GM23338 (cell line): ENCODE measurements at regions not wholly inside any gene's neighbourhood (a gene's known extent, or its start where the extent isn't known, plus 50 kb on each side); places are given as distances from the start of the nearest gene placed in this dataset.

ENCODE experiments used
- ATAC-seq: fragments of 200-7000 bp; cut with Tn5 transposase; 3 replicates; pipeline ENCODE4 v1.9.1; 2020
- DNase-seq: peaks from one replicate; pipeline ENCODE4 v3.0.0-alpha.2; 2015; ENCODE audit warnings: low spot score
- H2AFZ ChIP-seq: fragments of 200-600 bp; sonication (generic); 2 replicates; pipeline ENCODE4 v1.8.0; 2016; ENCODE audit warnings: antibody characterized with exemption, mild to moderate bottlenecking, moderate library complexity
- H3F3A ChIP-seq: fragments of 200-600 bp; sonication (generic); replicated peaks from 2 replicates; pipeline ENCODE4 v1.8.0; 2017; ENCODE audit warnings: antibody characterized with exemption, mixed run types, low read depth
- H3K27ac ChIP-seq: fragments of 200-600 bp; sonication (generic); 2 replicates; pipeline ENCODE4 v1.6.1; 2016; ENCODE audit warnings: low read depth
- H3K27me3 ChIP-seq: fragments of 200-600 bp; sonication (generic); 2 replicates; pipeline ENCODE4 v1.8.0; 2016; ENCODE audit warnings: mild to moderate bottlenecking, mixed run types, moderate library complexity; ENCODE audit not compliant: insufficient read depth
- H3K36me3 ChIP-seq: fragments of 200-600 bp; sonication (generic); 2 replicates; pipeline ENCODE4 v1.8.0; 2016; ENCODE audit warnings: mild to moderate bottlenecking; ENCODE audit not compliant: insufficient read depth
- H3K4me1 ChIP-seq: fragments of 200-600 bp; sonication (generic); 2 replicates; pipeline ENCODE4 v1.8.0; 2016; ENCODE audit warnings: mild to moderate bottlenecking, moderate library complexity; ENCODE audit not compliant: insufficient read depth
- H3K4me2 ChIP-seq: fragments of 200-600 bp; sonication (generic); 2 replicates; pipeline ENCODE4 v1.7.1; 2017; ENCODE audit warnings: mixed run types
- H3K4me3 ChIP-seq: fragments of 200-600 bp; sonication (generic); 2 replicates; pipeline ENCODE4 v1.6.1; 2016; ENCODE audit warnings: mixed run types
- H3K79me2 ChIP-seq: fragments of 200-600 bp; sonication (generic); replicated peaks from 2 replicates; pipeline ENCODE4 v1.8.0; 2017; ENCODE audit warnings: mild to moderate bottlenecking; ENCODE audit not compliant: insufficient read depth
- H3K9me2 ChIP-seq: fragments of 200-600 bp; sonication (generic); 2 replicates; pipeline ENCODE4 v1.8.0; 2017; ENCODE audit not compliant: insufficient read depth
- H4K20me1 ChIP-seq: fragments of 200-600 bp; sonication (generic); replicated peaks from 2 replicates; pipeline ENCODE4 v1.8.0; 2017; ENCODE audit warnings: mild to moderate bottlenecking; ENCODE audit not compliant: insufficient read depth
- H3K27ac Mint-ChIP-seq: 2 replicates; pipeline ENCODE4 v1.8.0; 2020; ENCODE audit warnings: inconsistent platforms, mild to moderate bottlenecking, moderate library complexity, mixed read lengths
- H3K27me3 Mint-ChIP-seq: 3 replicates; pipeline ENCODE4 v1.8.0; 2022; ENCODE audit warnings: low read depth, mild to moderate bottlenecking, moderate library complexity, mixed read lengths, inconsistent platforms; ENCODE audit not compliant: insufficient read depth, poor library complexity
- H3K36me3 Mint-ChIP-seq: 3 replicates; pipeline ENCODE4 v1.8.0; 2021; ENCODE audit warnings: low read depth, mild to moderate bottlenecking, inconsistent platforms, moderate library complexity, mixed read lengths
- H3K4me1 Mint-ChIP-seq: 3 replicates; pipeline ENCODE4 v1.8.0; 2020; ENCODE audit warnings: mild to moderate bottlenecking, inconsistent platforms, mixed read lengths
- H3K4me3 Mint-ChIP-seq: 3 replicates; pipeline ENCODE4 v1.8.0; 2021; ENCODE audit warnings: moderate library complexity, mild to moderate bottlenecking, inconsistent platforms, mixed read lengths
- H3K9me3 Mint-ChIP-seq: 3 replicates; pipeline ENCODE4 v1.8.0; 2020; ENCODE audit warnings: moderate library complexity, mild to moderate bottlenecking, inconsistent platforms, mixed read lengths
- CREB1 ChIP-seq: fragments of 250-450 bp; sonication (Bioruptor Pico); IDR thresholded peaks from 2 replicates; pipeline ENCODE4 v1.5.0; 2020; ENCODE audit warnings: low read depth, mild to moderate bottlenecking, moderate library complexity
- POLR2AphosphoS5 ChIP-seq: IDR thresholded peaks from 2 replicates; pipeline ENCODE4 v1.6.1; 2016; ENCODE audit warnings: antibody characterized with exemption, low read depth
- STAT1 ChIP-seq: IDR thresholded peaks from one replicate; pipeline ENCODE4 v1.6.1; 2016; ENCODE audit warnings: antibody characterized with exemption; ENCODE audit not compliant: unreplicated experiment
- ZNF114 ChIP-seq: fragments of 250-450 bp; sonication (Bioruptor Pico); IDR thresholded peaks from 2 replicates; pipeline ENCODE4 v1.5.0; 2020; ENCODE audit warnings: mild to moderate bottlenecking, moderate library complexity
- ZNF462 ChIP-seq: fragments of 250-450 bp; sonication (Bioruptor Pico); IDR thresholded peaks from 2 replicates; pipeline ENCODE4 v1.5.0; 2020; ENCODE audit warnings: mild to moderate bottlenecking, moderate library complexity
- TF ChIP-seq, protein P1 (sequence below), 2 experiments: fragments of 200-600 bp in 1 of 2; sonication (generic) in 1 of 2; conservative IDR thresholded peaks; 2 replicates each; pipeline versions ENCODE4 v1.5.1 to v1.6.1; 2016 to 2017; ENCODE audit warnings: antibody characterized with exemption in 2 of 2, low read depth in 2 of 2, mild to moderate bottlenecking in 2 of 2, moderate library complexity in 1 of 2

DNA sequence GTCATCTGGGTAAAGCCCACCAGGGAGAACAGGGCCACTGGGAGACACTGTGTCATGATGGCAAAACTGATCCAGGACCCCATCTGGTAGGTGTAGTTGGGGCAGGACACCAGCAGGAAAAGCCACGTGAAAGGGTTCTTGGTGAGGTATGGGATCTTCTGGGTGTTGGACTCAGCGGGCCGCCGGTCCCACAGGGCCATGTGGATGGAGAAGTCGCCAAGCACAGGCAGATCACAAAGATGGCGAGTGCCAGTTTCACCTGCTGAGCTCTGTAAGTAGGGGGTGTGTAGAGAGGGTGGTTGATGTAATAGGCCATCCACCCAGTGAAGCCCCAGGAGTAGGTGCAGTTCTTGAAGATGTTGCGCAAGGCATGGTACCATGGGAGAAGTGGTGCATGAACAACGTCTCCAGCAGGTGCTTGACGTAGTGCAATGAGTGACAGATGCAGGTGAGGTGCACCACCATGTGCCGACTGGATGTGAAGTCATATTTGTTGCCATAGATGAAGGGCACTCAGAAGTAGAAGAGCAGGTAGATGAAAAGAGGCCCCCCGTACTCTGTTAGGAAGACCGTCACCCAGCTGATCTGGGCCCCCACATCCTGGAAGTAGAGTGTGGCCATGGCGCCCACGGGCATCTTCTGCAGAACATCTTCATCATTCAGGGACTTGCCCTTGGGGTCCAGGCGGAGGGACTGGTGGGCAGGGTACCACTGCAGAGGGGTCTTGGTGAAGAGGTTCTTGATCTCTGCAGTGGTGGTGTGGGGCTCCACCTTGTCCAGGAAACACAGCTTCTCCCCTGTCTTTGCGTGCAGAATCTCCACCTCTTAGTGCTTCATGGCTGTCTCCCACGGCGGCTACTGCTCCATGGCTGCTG, 249.3 kb downstream of the ANKRD50 start (continued):
- no peak for TF ChIP-seq ZNF462
- TF ChIP-seq CREB1: no peak
- TF ChIP-seq ZNF114: no peak
- no peak for TF ChIP-seq POLR2AphosphoS5
- TF ChIP-seq, protein P1, sequence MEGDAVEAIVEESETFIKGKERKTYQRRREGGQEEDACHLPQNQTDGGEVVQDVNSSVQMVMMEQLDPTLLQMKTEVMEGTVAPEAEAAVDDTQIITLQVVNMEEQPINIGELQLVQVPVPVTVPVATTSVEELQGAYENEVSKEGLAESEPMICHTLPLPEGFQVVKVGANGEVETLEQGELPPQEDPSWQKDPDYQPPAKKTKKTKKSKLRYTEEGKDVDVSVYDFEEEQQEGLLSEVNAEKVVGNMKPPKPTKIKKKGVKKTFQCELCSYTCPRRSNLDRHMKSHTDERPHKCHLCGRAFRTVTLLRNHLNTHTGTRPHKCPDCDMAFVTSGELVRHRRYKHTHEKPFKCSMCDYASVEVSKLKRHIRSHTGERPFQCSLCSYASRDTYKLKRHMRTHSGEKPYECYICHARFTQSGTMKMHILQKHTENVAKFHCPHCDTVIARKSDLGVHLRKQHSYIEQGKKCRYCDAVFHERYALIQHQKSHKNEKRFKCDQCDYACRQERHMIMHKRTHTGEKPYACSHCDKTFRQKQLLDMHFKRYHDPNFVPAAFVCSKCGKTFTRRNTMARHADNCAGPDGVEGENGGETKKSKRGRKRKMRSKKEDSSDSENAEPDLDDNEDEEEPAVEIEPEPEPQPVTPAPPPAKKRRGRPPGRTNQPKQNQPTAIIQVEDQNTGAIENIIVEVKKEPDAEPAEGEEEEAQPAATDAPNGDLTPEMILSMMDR (conservative IDR thresholded peaks at IDR 0.05; ENCODE audit: low read depth in 2 of 2): no peak

GRCh38 chr4:124464836-124465235, 247.7 kb downstream of the ANKRD50 start:
- no peak overlapping the region for H3K27ac ChIP-seq
- no peaks in the 10 kb centered on the region for H3K79me2 ChIP-seq
- no peak overlapping the region for H3K4me3 ChIP-seq
- H3K27me3 ChIP-seq: no peaks in the 10 kb centered on the region
- Mint-ChIP-seq H3K9me3 (peaks cover 37% of the 10 kb centered on the region), H3K4me3 (no peak overlapping the region), H3K4me1 (peaks cover 8% of the 10 kb centered on the region), H3K27me3 (no peaks in the 10 kb centered on the region), H3K36me3 (peaks cover 34% of the 10 kb centered on the region), H3K27ac (no peak overlapping the region)
- H2AFZ ChIP-seq: no peak overlapping the region
- no peak for TF ChIP-seq STAT1
- peaks cover 12% of the 10 kb centered on the region; the same call in 1 of the 2 replicates for H3K4me1 ChIP-seq
- no peak overlapping the region for H3K4me2 ChIP-seq
- ATAC-seq (no peak), DNase-seq (no peak)
- H4K20me1 ChIP-seq: no peaks in the 10 kb centered on the region
- peaks cover 10% of the 10 kb centered on the region for H3K36me3 ChIP-seq
- peaks cover 5% of the 10 kb centered on the region for H3K9me2 ChIP-seq
- no peaks in the 10 kb centered on the region for H3F3A ChIP-seq
